Transverse colon (tissue), 4 donors: ENCODE measurements at regions not wholly inside any gene's neighbourhood (a gene's known extent, or its start where the extent isn't known, plus 50 kb on each side); places are given as distances from the start of the nearest gene placed in this dataset.

ENCODE experiments used
- DNase-seq: peaks from one replicate; pipeline ENCODE4 v3.0.0-alpha.2; 2019
- H3K27ac ChIP-seq, 4 donors: fragments of 200-600 bp; sonication (generic); 2 replicates each; pipeline ENCODE4 v1.5.1; 2016 to 2018; ENCODE audit warnings: inconsistent platforms in 4 of 4
- H3K27me3 ChIP-seq: fragments of 200-600 bp; sonication (generic); 2 replicates; pipeline ENCODE4 v1.5.1; 2017; ENCODE audit warnings: inconsistent platforms
- H3K36me3 ChIP-seq, 4 donors: fragments of 200-600 bp; sonication (generic); 2 replicates each; pipeline ENCODE4 v1.5.1; 2017 to 2019; ENCODE audit warnings: inconsistent platforms in 4 of 4
- H3K4me1 ChIP-seq, 4 donors: fragments of 200-600 bp; sonication (generic); 2 replicates each; pipeline ENCODE4 v1.5.1; 2017 to 2020; ENCODE audit warnings: inconsistent platforms in 4 of 4
- H3K4me3 ChIP-seq, 4 donors: fragments of 200-600 bp; sonication (generic); 1 replicate in 1 of 4; 2 replicates in 3 of 4; pipeline versions ENCODE4 v1.5.1 to v1.6.1; 2017 to 2019; ENCODE audit warnings: inconsistent platforms in 4 of 4
- H3K9me3 ChIP-seq, 2 donors: fragments of 200-600 bp; sonication (generic); 2 replicates each; pipeline ENCODE4 v1.5.1; 2017 to 2019; ENCODE audit warnings: inconsistent platforms in 2 of 2
- EP300 ChIP-seq: sonication (generic); formaldehyde crosslinking; IDR thresholded peaks from one replicate; pipeline ENCODE4 v1.6.1; 2017; ENCODE audit warnings: antibody characterized with exemption, low read depth
- POLR2A ChIP-seq: fragments of 450-650 bp; IDR thresholded peaks from one replicate; pipeline ENCODE4 v1.6.1; 2016; ENCODE audit warnings: antibody characterized with exemption, mild to moderate bottlenecking, moderate library complexity
- POLR2AphosphoS5 ChIP-seq, 3 donors: sonication (generic); formaldehyde crosslinking; IDR thresholded peaks; one replicate each; pipeline ENCODE4 v1.6.1; 2016; ENCODE audit warnings: antibody characterized with exemption in 3 of 3
- WGBS, 2 donors: methylation state at CpG; one replicate each; pipeline ENCODE4 v1.1.5; 2018; ENCODE audit warnings: low coverage in 1 of 2; 5-methylcytosine and 5-hydroxymethylcytosine counted together
- in situ Hi-C, 4 donors: fragments of 200-750 bp; cut with MboI; loops; one replicate each; pipeline versions ENCODE4 v1.15.0 to v1.15.1; 2017; ENCODE audit warnings: low sequenced_read_pairs in 3 of 4, low pct_ligation_motif_present in 1 of 4, low pct_unique_long_range_greater_than_20kb in 1 of 4
- intact Hi-C: fragments of 100-400 bp; cut with DNase I; formaldehyde crosslinking; loops from one replicate; pipeline ENCODE4 v1.15.1; 2023; ENCODE audit warnings: low total_unique reads
- TF ChIP-seq, protein P1 (sequence below), 5 experiments: fragments of 200-600 bp in 3 of 5; fragments of 450-650 bp in 2 of 5; sonication (generic) in 3 of 5; IDR thresholded peaks; 1 replicate in 2 of 5; 2 replicates in 3 of 5; pipeline ENCODE4 v1.5.1; 2016 to 2017; ENCODE audit warnings: antibody characterized with exemption in 5 of 5, inconsistent platforms in 3 of 5, mild to moderate bottlenecking in 2 of 5, moderate library complexity in 1 of 5

DNA sequence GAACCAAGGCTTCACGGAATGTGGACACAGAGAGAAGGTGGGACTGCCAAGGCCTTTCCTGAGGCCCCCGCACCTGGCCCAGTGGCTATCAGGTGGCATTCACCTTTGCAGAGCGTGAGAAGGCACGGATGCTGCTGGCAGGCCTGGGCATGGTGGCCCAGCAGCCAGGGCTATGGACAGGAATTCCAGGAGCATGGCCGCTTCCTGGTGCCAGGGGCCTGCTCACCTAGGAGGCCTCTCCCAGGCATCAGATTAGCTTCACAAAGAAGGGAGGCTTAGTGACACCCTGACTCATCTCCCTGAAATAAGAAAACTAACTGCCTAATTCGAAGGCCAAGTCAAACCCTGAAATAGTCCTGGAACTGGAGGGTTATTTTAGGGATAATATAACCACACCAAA is 155.8 kb downstream of the TEX29 start:
- no peak for DNase-seq
- intact Hi-C loops (no loop called here), in situ Hi-C loops (loop anchor here in 3 of 4 donors (10.0 to 25.0 kb wide), 2 partner anchors 969 to 1136 kb away; no protein-coding TSS in a partner anchor)
- no peak overlapping the region for H3K4me3 ChIP-seq
- no peaks in the 10 kb centered on the region for H3K36me3 ChIP-seq
- H3K27me3 ChIP-seq, result peaks cover 3% of the 10 kb centered on the region
- no peaks in the 10 kb centered on the region for H3K4me1 ChIP-seq
- no peak for TF ChIP-seq EP300
- TF ChIP-seq POLR2A, result no peak
- TF ChIP-seq, protein P1, sequence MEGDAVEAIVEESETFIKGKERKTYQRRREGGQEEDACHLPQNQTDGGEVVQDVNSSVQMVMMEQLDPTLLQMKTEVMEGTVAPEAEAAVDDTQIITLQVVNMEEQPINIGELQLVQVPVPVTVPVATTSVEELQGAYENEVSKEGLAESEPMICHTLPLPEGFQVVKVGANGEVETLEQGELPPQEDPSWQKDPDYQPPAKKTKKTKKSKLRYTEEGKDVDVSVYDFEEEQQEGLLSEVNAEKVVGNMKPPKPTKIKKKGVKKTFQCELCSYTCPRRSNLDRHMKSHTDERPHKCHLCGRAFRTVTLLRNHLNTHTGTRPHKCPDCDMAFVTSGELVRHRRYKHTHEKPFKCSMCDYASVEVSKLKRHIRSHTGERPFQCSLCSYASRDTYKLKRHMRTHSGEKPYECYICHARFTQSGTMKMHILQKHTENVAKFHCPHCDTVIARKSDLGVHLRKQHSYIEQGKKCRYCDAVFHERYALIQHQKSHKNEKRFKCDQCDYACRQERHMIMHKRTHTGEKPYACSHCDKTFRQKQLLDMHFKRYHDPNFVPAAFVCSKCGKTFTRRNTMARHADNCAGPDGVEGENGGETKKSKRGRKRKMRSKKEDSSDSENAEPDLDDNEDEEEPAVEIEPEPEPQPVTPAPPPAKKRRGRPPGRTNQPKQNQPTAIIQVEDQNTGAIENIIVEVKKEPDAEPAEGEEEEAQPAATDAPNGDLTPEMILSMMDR (IDR thresholded peaks at IDR 0.05), result no peak
- H3K27ac ChIP-seq, result no peak overlapping the region
- H3K9me3 ChIP-seq, result no peaks in the 10 kb centered on the region
- 54 to 75% methylated on average over 1 to 6 of the region's 6 CpGs for WGBS, 2 donors

DNA sequence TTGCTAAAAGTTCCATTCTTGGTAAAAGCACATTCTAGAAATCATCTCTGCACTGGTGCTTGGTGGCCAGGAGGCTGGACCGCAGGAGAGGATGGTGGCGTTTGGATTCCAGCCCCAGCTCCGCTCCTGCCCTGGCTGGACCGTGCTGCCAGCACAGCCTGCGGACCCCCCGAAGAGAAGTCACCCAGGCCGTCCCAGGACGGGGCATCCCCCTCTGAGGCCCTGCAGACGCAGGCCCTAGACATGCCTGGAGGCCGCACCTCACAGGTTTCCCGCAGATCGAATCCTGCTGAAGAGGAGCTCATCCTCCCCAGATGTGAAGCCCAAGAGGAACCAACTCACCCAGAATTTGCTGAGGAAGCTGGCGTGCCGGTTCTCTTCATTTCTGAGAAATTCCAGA is 159.0 kb downstream of the TEX29 start:
- intact Hi-C loops, result no loop called here
- in situ Hi-C loops, result loop anchor here in 3 of 4 donors (10.0 to 25.0 kb wide), 2 partner anchors 965 to 1133 kb away; no protein-coding TSS in a partner anchor
- no peak for DNase-seq
- H3K4me1 ChIP-seq, result no peaks in the 10 kb centered on the region
- H3K36me3 ChIP-seq, result no peaks in the 10 kb centered on the region
- no peak overlapping the region for H3K27ac ChIP-seq
- 82% methylated on average over 14 of the region's 14 CpGs; no CpG with 5 or more reads in 1 of the 2 donors for WGBS, 2 donors
- no peak for TF ChIP-seq EP300
- TF ChIP-seq POLR2A, result no peak
- TF ChIP-seq, protein P1 (IDR thresholded peaks at IDR 0.05), result no peak
- no peak for TF ChIP-seq POLR2AphosphoS5 (IDR thresholded peaks at IDR 0.05)
- no peak overlapping the region for H3K4me3 ChIP-seq
- no peaks in the 10 kb centered on the region for H3K27me3 ChIP-seq
- H3K9me3 ChIP-seq, result no peaks in the 10 kb centered on the region

DNA sequence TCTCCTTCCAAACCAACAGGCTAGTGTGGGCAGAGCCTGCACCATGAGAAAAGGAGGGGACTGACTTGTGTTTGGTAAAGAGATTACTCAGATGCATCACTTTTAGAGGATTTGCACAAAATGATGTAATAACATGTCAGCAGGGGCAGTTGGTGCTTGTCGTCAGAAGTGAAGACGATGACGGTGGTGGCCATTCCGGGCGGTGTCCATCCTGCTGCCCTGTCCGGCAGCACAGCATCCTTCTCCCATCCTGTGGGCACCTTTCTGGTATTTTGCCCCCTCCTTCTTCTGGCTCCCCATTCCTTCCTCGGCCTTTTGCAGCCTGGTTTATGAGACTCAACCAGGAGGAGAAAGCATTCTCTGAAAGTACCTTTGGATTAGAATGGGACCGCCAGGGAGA is 160.1 kb downstream of the TEX29 start:
- 79 to 96% methylated on average over 5 to 8 of the region's 8 CpGs for WGBS, 2 donors

DNA sequence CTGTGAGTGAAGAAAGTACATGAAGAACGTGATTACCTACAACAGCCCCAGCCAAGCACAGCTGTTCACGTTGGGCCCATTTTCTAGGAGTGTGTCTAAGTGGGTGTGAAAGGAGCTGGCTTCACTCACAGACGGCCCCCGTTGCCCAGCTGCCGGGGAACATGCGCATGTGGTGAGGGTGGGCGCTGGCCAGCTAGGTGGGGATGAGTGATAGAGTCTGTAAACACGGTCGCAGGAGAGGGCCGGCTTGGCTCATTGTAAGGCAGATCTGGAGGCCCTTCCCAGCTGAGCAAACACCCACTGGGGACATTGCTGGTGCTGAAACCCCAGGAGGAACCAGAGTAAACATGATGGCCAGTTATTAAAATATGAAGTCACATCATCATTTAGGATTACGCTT is 160.5 kb downstream of the TEX29 start:
- TF ChIP-seq POLR2A (no peak), POLR2AphosphoS5 (IDR thresholded peaks at IDR 0.05) (no peak), EP300 (no peak)
- TF ChIP-seq, protein P1 (IDR thresholded peaks at IDR 0.05), result no peak
- no peak for DNase-seq
- Histone ChIP-seq H3K36me3 (no peaks in the 10 kb centered on the region), H3K4me3 (no peak overlapping the region), H3K27me3 (no peaks in the 10 kb centered on the region), H3K9me3 (peaks cover 0 to 1% of the 10 kb centered on the region in 2 donors), H3K4me1 (no peaks in the 10 kb centered on the region), H3K27ac (no peak overlapping the region)
- intact Hi-C loops, result no loop called here
- whole genome bisulfite sequencing, 2 donors, result 44% methylated on average over 11 of the region's 11 CpGs; no CpG with 5 or more reads in 1 of the 2 donors
- in situ Hi-C loops, result loop anchor here in 2 of 4 donors (25.0 kb wide), 1 partner anchor 1131 kb away; no protein-coding TSS in a partner anchor

More for the DNA sequence above, 160.1 kb downstream of the TEX29 start:
- in situ Hi-C loops, result loop anchor here in 2 of 4 donors (25.0 kb wide), 1 partner anchor 1132 kb away; no protein-coding TSS in a partner anchor
- Histone ChIP-seq H3K36me3 (no peaks in the 10 kb centered on the region), H3K27ac (no peak overlapping the region), H3K9me3 (no peaks in the 10 kb centered on the region), H3K27me3 (no peaks in the 10 kb centered on the region), H3K4me3 (no peak overlapping the region), H3K4me1 (no peaks in the 10 kb centered on the region)
- TF ChIP-seq, protein P1 (IDR thresholded peaks at IDR 0.05), result no peak
- TF ChIP-seq POLR2A, result no peak
- no peak for TF ChIP-seq POLR2AphosphoS5 (IDR thresholded peaks at IDR 0.05)
- no peak for TF ChIP-seq EP300
- DNase-seq, result no peak
- intact Hi-C loops, result no loop called here
